A673 (cell line): ENCODE measurements at regions not wholly inside any gene's neighbourhood (a gene's known extent, or its start where the extent isn't known, plus 50 kb on each side); places are given as distances from the start of the nearest gene placed in this dataset.

Experiments used
- CTCF ChIP-seq: fragments of 300-800, 200-600 bp; sonication (generic); conservative IDR thresholded peaks from 2 replicates; pipeline ENCODE4 v1.5.1; 2017; ENCODE audit warnings: low read depth, mild to moderate bottlenecking, antibody characterized with exemption, low read length, moderate library complexity, mixed read lengths
- EZH2 ChIP-seq: fragments of 200-600 bp; sonication (generic); IDR thresholded peaks from 2 replicates; pipeline ENCODE4 v1.6.1; 2017; ENCODE audit warnings: borderline replicate concordance, low read depth, mild to moderate bottlenecking, mixed read lengths, antibody characterized with exemption, low read length; ENCODE audit not compliant: poor library complexity, severe bottlenecking

GRCh38 chr19:56960959-56961543 lies 120.5 kb upstream of the PEG3 start:
- TF ChIP-seq CTCF (no peak), EZH2 (no peak)
